H9 (cell line): ENCODE measurements at regions not wholly inside any gene's neighbourhood (a gene's known extent, or its start where the extent isn't known, plus 50 kb on each side); places are given as distances from the start of the nearest gene placed in this dataset.

Source experiments
- DNase-seq: peaks from one replicate; pipeline ENCODE4 v3.0.0-alpha.2; 2017
- H2AFZ ChIP-seq: one replicate; pipeline ENCODE4 v1.6.1; 2013; ENCODE audit warnings: mild to moderate bottlenecking, low read length, control low read depth, moderate library complexity
- H2AK5ac ChIP-seq: 2 replicates; pipeline ENCODE4 v1.6.1; 2013; ENCODE audit warnings: low read length, control low read depth, mixed read lengths; ENCODE audit not compliant: insufficient read length
- H2BK120ac ChIP-seq: one replicate; pipeline ENCODE4 v1.6.1; 2013; ENCODE audit warnings: low read depth, mild to moderate bottlenecking, low read length, control low read depth, inconsistent platforms; ENCODE audit not compliant: poor library complexity, severe bottlenecking
- H2BK12ac ChIP-seq: 2 replicates; pipeline ENCODE4 v1.6.1; 2013; ENCODE audit warnings: low read length, control low read depth, mixed read lengths, low read depth; ENCODE audit not compliant: insufficient read length
- H2BK15ac ChIP-seq: 2 replicates; pipeline ENCODE4 v1.6.1; 2013; ENCODE audit warnings: low read depth, low read length, control low read depth
- H2BK20ac ChIP-seq: one replicate; pipeline ENCODE4 v1.6.1; 2013; ENCODE audit warnings: low read depth, mild to moderate bottlenecking, low read length, control low read depth, inconsistent platforms; ENCODE audit not compliant: poor library complexity, severe bottlenecking
- H2BK5ac ChIP-seq: 2 replicates; pipeline ENCODE4 v1.6.1; 2013; ENCODE audit warnings: low read length, control low read depth, mixed read lengths; ENCODE audit not compliant: insufficient read length
- H3K14ac ChIP-seq: 2 replicates; pipeline ENCODE4 v1.6.1; 2013; ENCODE audit warnings: low read length, control low read depth; ENCODE audit not compliant: insufficient read depth
- H3K18ac ChIP-seq: 2 replicates; pipeline ENCODE4 v1.6.1; 2013; ENCODE audit warnings: low read depth, mild to moderate bottlenecking, mixed read lengths, low read length, control low read depth; ENCODE audit not compliant: insufficient read length
- H3K23ac ChIP-seq: 2 replicates; pipeline ENCODE4 v1.6.1; 2013; ENCODE audit warnings: low read length, control low read depth, mixed read lengths, low read depth; ENCODE audit not compliant: insufficient read length
- H3K23me2 ChIP-seq: 2 replicates; pipeline ENCODE4 v1.6.1; 2013; ENCODE audit warnings: low read depth, mild to moderate bottlenecking, mixed read lengths, low read length, control low read depth; ENCODE audit not compliant: insufficient read length, poor library complexity, severe bottlenecking
- H3K27ac ChIP-seq: 2 replicates; pipeline ENCODE4 v1.5.1; 2013; ENCODE audit warnings: low read length, control low read depth, mixed read lengths, low read depth; ENCODE audit not compliant: insufficient read length
- H3K27me3 ChIP-seq: 2 replicates; pipeline ENCODE4 v1.6.1; 2013; ENCODE audit warnings: low read length, control low read depth, inconsistent platforms; ENCODE audit not compliant: insufficient read depth
- H3K4ac ChIP-seq: 2 replicates; pipeline ENCODE4 v1.6.1; 2013; ENCODE audit warnings: low read depth, mild to moderate bottlenecking, control low read depth, inconsistent platforms, low read length, moderate library complexity
- H3K4me1 ChIP-seq: 2 replicates; pipeline ENCODE4 v1.6.1; 2013; ENCODE audit warnings: low read length, control low read depth, inconsistent platforms; ENCODE audit not compliant: insufficient read depth
- H3K4me2 ChIP-seq: 2 replicates; pipeline ENCODE4 v1.6.1; 2013; ENCODE audit warnings: low read length, control low read depth, mixed read lengths; ENCODE audit not compliant: insufficient read length, insufficient read depth
- H3K56ac ChIP-seq: 2 replicates; pipeline ENCODE4 v1.6.1; 2013; ENCODE audit warnings: low read depth, mild to moderate bottlenecking, mixed read lengths, low read length, control low read depth; ENCODE audit not compliant: insufficient read length
- H3K79me1 ChIP-seq: 2 replicates; pipeline ENCODE4 v1.6.1; 2013; ENCODE audit warnings: low read depth, mild to moderate bottlenecking, moderate library complexity, low read length, control low read depth, inconsistent platforms; ENCODE audit not compliant: insufficient read depth, poor library complexity, severe bottlenecking
- H3K79me2 ChIP-seq: 2 replicates; pipeline ENCODE4 v1.6.1; 2013; ENCODE audit warnings: low read length, control low read depth, inconsistent platforms; ENCODE audit not compliant: insufficient read depth
- H3K9ac ChIP-seq: 2 replicates; pipeline ENCODE4 v1.6.1; 2013; ENCODE audit warnings: low read length, control low read depth, mixed read lengths; ENCODE audit not compliant: insufficient read length; ENCODE audit errors: extremely low read depth
- H3K9me3 ChIP-seq: one replicate; pipeline ENCODE4 v1.6.1; 2013; ENCODE audit warnings: low read depth, low read length, inconsistent platforms; ENCODE audit not compliant: control insufficient read depth
- H3T11ph ChIP-seq: one replicate; pipeline ENCODE4 v1.6.1; 2013; ENCODE audit warnings: mild to moderate bottlenecking, low read length, control low read depth, inconsistent platforms
- H4K20me1 ChIP-seq: one replicate; pipeline ENCODE4 v1.6.1; 2013; ENCODE audit not compliant: control insufficient read depth, insufficient read length, insufficient read depth
- H4K5ac ChIP-seq: 2 replicates; pipeline ENCODE4 v1.6.1; 2013; ENCODE audit warnings: low read depth, mild to moderate bottlenecking, mixed read lengths, low read length, control low read depth; ENCODE audit not compliant: insufficient read length
- H4K8ac ChIP-seq: replicated peaks from 2 replicates; pipeline ENCODE4 v1.6.1; 2013; ENCODE audit warnings: low read length, control low read depth, mixed read lengths, low read depth; ENCODE audit not compliant: insufficient read length
- H4K91ac ChIP-seq: 2 replicates; pipeline ENCODE4 v1.6.1; 2013; ENCODE audit warnings: low read depth, mild to moderate bottlenecking, moderate library complexity, mixed read lengths, low read length, control low read depth; ENCODE audit not compliant: insufficient read length
- H3K27ac Mint-ChIP-seq, 3 experiments: 2 replicates in 2 of 3; 3 replicates in 1 of 3; pipeline ENCODE4 v1.8.0; 2020 to 2021; ENCODE audit warnings: mixed read lengths in 3 of 3, mild to moderate bottlenecking in 1 of 3, moderate library complexity in 1 of 3
- H3K27me3 Mint-ChIP-seq: 2 replicates; pipeline ENCODE4 v1.8.0; 2021; ENCODE audit warnings: low read depth, mild to moderate bottlenecking, moderate library complexity, mixed read lengths
- H3K36me3 Mint-ChIP-seq, 3 experiments: 2 replicates in 2 of 3; 3 replicates in 1 of 3; pipeline ENCODE4 v1.8.0; 2020 to 2021; ENCODE audit warnings: low read depth in 3 of 3, mixed read lengths in 3 of 3; ENCODE audit not compliant: insufficient read depth in 1 of 3
- H3K4me1 Mint-ChIP-seq, 2 experiments: 2 replicates each; pipeline ENCODE4 v1.8.0; 2020; ENCODE audit warnings: mixed read lengths in 2 of 2
- H3K4me3 Mint-ChIP-seq, 2 experiments: 2 replicates in 1 of 2; 3 replicates in 1 of 2; pipeline ENCODE4 v1.8.0; 2020 to 2021; ENCODE audit warnings: mild to moderate bottlenecking in 2 of 2, mixed read lengths in 2 of 2, moderate library complexity in 1 of 2
- H3K9me3 Mint-ChIP-seq, 2 experiments: 2 replicates in 1 of 2; 3 replicates in 1 of 2; pipeline ENCODE4 v1.8.0; 2020; ENCODE audit warnings: mild to moderate bottlenecking in 2 of 2, mixed read lengths in 2 of 2, moderate library complexity in 1 of 2
- WGBS: extraction: QIAGEN DNeasy Blood & Tissue Kit; methylation state at CpG from one replicate; pipeline ENCODE4 v1.1.7; 2013; ENCODE audit warnings: missing lambda C conversion rate, low lambda C conversion rate, mixed read lengths; ENCODE audit not compliant: insufficient read length; ENCODE audit errors: extremely low coverage; 5-methylcytosine and 5-hydroxymethylcytosine counted together
- TF ChIP-seq, protein P1 (sequence below): fragments of 200-600 bp; sonication (generic); conservative IDR thresholded peaks from 3 replicates; pipeline ENCODE4 v1.8.0; 2021; ENCODE audit warnings: antibody characterized with exemption, mild to moderate bottlenecking

GRCh38 chr12:19909418-19909817 is 458.9 kb upstream of the PDE3A start:
- Mint-ChIP-seq H3K27ac (no peak overlapping the region), H3K36me3 (no peaks in the 10 kb centered on the region; a peak in 1 of 7 replicates), H3K4me3 (no peak overlapping the region), H3K9me3 (no peaks in the 10 kb centered on the region), H3K4me1 (peaks cover 10 to 18% of the 10 kb centered on the region in 2 experiments), H3K27me3 (peaks cover 2% of the 10 kb centered on the region; the same call in 1 of the 2 replicates)
- Histone ChIP-seq H4K5ac (no peak overlapping the region), H3K14ac (no peak overlapping the region), H4K20me1 (no peaks in the 10 kb centered on the region), H4K8ac (no peak overlapping the region), H3K27me3 (no peaks in the 10 kb centered on the region), H4K91ac (no peak overlapping the region), H3K9ac (no peak overlapping the region), H2BK12ac (no peak overlapping the region), H2BK120ac (no peak overlapping the region), H2BK15ac (no peak overlapping the region), H3K79me1 (no peaks in the 10 kb centered on the region), H3K23ac (no peak overlapping the region), H2AK5ac (no peak overlapping the region), H3K4me2 (no peak overlapping the region), H3T11ph (no peak overlapping the region), H2AFZ (no peak overlapping the region), H3K9me3 (no peaks in the 10 kb centered on the region), H3K79me2 (no peaks in the 10 kb centered on the region), H3K23me2 (no peaks in the 10 kb centered on the region), H3K56ac (no peak overlapping the region), H2BK5ac (no peak overlapping the region), H2BK20ac (no peak overlapping the region), H3K27ac (no peak overlapping the region), H3K18ac (no peak overlapping the region), H3K4me1 (no peaks in the 10 kb centered on the region; the same call in 1 of the 2 replicates), H3K4ac (no peak overlapping the region)
- TF ChIP-seq, protein P1, sequence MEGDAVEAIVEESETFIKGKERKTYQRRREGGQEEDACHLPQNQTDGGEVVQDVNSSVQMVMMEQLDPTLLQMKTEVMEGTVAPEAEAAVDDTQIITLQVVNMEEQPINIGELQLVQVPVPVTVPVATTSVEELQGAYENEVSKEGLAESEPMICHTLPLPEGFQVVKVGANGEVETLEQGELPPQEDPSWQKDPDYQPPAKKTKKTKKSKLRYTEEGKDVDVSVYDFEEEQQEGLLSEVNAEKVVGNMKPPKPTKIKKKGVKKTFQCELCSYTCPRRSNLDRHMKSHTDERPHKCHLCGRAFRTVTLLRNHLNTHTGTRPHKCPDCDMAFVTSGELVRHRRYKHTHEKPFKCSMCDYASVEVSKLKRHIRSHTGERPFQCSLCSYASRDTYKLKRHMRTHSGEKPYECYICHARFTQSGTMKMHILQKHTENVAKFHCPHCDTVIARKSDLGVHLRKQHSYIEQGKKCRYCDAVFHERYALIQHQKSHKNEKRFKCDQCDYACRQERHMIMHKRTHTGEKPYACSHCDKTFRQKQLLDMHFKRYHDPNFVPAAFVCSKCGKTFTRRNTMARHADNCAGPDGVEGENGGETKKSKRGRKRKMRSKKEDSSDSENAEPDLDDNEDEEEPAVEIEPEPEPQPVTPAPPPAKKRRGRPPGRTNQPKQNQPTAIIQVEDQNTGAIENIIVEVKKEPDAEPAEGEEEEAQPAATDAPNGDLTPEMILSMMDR, result no peak
- no peak for DNase-seq
- WGBS, result no CpG with 5 or more reads among the region's 2 CpGs
